HL-60 (cell line): ENCODE measurements at regions not wholly inside any gene's neighbourhood (a gene's known extent, or its start where the extent isn't known, plus 50 kb on each side); places are given as distances from the start of the nearest gene placed in this dataset.

Experiments used
- TF ChIP-seq, protein P1 (sequence below): IDR thresholded peaks from one replicate; pipeline ENCODE4 v1.5.1; 2011; ENCODE audit warnings: low read length, control low read depth, inconsistent platforms; ENCODE audit not compliant: insufficient read depth
- TF ChIP-seq, protein P2 (sequence below): IDR thresholded peaks from 2 replicates; pipeline ENCODE4 v1.6.1; 2012; ENCODE audit warnings: low read depth; ENCODE audit not compliant: insufficient replicate concordance

DNA sequence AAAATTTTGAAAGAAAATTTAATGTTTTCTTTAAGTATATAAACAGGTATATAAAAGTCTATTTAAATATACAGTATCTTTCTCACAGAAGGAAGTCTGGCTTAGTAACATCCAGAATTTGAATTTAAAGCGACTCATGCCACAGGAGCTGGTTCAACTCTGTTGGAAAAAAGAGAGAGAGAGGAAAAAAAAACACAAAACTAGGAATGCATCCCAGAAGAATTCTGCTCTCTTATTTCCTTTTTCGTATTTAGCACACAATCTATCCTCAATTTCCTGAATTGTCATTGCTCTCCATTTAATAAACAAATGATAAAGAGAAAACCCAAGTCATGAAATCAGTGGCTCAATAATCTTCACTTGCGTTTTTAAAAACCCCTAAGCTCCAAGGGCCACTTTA, 107.5 kb upstream of the SCAF8 start:
- TF ChIP-seq, protein P1, sequence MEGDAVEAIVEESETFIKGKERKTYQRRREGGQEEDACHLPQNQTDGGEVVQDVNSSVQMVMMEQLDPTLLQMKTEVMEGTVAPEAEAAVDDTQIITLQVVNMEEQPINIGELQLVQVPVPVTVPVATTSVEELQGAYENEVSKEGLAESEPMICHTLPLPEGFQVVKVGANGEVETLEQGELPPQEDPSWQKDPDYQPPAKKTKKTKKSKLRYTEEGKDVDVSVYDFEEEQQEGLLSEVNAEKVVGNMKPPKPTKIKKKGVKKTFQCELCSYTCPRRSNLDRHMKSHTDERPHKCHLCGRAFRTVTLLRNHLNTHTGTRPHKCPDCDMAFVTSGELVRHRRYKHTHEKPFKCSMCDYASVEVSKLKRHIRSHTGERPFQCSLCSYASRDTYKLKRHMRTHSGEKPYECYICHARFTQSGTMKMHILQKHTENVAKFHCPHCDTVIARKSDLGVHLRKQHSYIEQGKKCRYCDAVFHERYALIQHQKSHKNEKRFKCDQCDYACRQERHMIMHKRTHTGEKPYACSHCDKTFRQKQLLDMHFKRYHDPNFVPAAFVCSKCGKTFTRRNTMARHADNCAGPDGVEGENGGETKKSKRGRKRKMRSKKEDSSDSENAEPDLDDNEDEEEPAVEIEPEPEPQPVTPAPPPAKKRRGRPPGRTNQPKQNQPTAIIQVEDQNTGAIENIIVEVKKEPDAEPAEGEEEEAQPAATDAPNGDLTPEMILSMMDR = no peak
- TF ChIP-seq, protein P2, sequence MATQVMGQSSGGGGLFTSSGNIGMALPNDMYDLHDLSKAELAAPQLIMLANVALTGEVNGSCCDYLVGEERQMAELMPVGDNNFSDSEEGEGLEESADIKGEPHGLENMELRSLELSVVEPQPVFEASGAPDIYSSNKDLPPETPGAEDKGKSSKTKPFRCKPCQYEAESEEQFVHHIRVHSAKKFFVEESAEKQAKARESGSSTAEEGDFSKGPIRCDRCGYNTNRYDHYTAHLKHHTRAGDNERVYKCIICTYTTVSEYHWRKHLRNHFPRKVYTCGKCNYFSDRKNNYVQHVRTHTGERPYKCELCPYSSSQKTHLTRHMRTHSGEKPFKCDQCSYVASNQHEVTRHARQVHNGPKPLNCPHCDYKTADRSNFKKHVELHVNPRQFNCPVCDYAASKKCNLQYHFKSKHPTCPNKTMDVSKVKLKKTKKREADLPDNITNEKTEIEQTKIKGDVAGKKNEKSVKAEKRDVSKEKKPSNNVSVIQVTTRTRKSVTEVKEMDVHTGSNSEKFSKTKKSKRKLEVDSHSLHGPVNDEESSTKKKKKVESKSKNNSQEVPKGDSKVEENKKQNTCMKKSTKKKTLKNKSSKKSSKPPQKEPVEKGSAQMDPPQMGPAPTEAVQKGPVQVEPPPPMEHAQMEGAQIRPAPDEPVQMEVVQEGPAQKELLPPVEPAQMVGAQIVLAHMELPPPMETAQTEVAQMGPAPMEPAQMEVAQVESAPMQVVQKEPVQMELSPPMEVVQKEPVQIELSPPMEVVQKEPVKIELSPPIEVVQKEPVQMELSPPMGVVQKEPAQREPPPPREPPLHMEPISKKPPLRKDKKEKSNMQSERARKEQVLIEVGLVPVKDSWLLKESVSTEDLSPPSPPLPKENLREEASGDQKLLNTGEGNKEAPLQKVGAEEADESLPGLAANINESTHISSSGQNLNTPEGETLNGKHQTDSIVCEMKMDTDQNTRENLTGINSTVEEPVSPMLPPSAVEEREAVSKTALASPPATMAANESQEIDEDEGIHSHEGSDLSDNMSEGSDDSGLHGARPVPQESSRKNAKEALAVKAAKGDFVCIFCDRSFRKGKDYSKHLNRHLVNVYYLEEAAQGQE = no peak
